Muscle of back (tissue), 3 donors: ENCODE measurements at regions not wholly inside any gene's neighbourhood (a gene's known extent, or its start where the extent isn't known, plus 50 kb on each side); places are given as distances from the start of the nearest gene placed in this dataset.
"Not testable (repeated sequence)": the region's sequence is repeated elsewhere in the genome, so short reads cannot be mapped to it uniquely, and the experiment has no call there.

Experiments
- DNase-seq, 3 donors: peaks; one replicate each; pipeline versions ENCODE4 v3.0.0 to v3.0.0-alpha.2; 2013

DNA sequence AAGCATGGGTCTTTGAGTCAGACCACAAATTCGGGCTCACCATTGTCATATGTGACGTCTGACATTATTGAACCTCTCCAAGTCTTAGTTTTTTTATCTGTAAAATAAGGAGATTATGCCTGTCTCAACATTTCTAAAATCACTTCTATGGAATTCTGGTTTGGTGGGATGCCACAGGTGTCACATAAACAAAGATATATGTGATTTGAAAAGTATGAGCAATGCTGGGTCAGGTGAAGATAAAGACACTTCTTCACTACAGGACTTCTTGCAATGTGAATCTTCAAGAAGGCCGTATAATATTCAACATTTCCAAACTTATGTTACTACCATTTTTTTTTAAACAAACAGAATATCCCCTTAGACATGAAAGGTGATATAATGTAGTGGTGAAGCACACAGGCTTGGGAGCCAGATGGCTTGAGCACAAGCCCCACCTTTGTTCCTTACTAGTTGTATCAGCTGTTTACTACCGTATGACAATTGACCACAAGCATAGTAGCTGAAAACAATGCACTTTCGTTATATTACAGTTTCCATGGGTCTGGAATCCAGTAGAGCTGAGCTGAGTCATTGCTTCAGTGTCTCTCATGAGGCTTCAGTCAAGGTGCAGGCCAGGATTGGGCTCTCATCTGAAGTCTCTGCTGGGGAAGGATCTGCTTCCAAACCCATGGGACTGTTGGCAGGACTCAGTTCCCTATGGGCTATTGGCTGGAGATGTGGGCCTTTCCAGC is 87.7 kb downstream of the UTP18 start:
- no peak for DNase-seq

DNA sequence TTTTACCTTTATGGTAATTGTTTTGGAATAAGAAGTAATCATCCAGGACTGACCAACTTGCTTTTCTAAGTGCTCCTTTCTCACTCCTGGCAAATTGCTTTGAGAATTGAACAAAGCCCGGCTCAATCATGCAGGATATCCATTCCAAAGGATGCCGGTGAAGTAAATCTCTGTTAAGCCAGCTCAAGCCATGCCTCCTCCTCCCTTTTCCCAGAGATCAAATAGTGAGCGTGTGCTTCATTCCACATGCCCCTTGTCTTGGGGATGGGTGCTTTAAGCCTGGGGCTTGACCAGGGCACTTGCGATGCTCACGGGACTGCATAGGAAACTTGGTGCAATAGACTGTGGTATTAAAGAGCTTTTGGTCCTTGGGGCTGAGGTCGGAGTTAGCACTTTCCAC is 90.7 kb downstream of the UTP18 start:
- no peak for DNase-seq

DNA sequence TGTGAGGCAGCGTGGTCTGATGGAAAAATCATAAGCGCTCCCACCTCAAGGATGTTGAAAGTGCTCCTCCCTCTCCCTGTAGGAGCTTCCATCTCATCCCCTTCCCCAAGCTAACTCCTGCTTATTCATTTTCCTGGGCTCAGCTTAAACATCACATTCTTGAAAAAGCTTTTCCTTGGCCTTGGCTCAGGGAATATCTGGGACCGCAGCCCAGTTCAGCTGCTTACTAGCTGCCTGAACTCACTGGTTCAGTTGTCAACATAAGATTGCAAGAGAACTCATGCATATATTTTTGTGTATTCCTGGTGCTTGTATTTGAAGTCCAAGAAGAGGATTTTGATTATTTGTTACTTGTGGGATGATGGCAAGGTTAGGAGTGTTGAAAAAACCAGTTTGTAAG is 91.5 kb downstream of the UTP18 start:
- peak; percentile 78 to 96 (median 93) for DNase-seq

DNA sequence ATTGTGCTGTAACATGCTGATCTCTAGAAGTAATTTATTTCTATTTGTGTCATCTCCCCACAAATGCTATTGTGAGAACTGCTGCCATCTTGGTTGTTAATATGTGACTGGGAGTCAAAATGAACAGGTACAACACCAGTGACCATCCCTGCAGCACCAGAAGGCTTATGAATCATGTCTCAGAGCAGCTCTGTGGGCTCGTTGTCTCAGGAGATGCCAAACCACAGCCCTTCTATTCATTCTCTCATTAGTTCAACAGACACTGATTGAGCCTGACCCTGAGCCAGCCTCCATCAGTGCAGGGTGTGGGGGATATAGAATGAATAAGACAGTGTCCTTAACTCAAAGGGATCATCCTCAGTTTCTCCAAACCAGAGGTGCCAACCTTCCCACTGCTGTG is 92.5 kb downstream of the UTP18 start:
- DNase-seq: no peak

DNA sequence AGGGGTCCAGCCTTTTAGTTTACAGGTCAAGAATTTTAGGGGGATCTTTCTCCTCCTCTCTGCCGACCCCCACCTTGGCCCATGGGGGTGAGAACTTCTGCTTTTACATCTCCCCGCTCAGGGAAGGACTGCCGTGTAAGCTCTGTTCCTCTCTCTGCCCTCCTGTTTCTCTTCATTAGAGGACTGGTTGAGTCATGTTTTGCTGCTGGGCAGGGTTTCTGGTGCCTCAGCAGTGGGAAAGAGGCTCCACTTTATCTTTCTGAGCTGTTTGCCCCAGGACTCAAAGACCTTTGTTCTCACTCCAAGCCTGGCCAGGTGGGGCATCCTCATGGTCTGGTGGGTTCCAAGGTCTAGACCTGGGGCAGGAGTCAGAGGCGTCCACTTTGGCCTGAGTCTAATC is 93.0 kb downstream of the UTP18 start:
- DNase-seq: no peak

DNA sequence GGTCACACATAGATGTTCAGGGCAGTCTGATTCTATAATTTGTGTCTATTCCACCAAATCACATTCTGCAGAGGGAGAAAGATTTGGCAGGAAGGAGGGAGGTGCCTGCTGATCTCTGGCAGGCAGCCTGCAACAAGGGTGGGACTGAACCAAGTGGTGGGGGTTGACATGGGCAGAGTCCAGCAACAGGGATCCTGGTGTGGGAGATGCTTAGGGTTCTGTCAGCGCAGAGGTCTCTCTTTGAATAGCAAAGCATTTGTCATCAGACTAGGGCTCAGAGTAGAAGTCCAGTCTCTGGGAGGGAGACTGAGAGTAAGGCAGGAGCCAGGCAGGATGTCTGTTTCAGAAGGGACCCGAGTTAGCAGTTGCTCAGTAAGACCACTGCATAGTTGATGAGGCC is 94.6 kb downstream of the UTP18 start:
- DNase-seq: no peak

DNA sequence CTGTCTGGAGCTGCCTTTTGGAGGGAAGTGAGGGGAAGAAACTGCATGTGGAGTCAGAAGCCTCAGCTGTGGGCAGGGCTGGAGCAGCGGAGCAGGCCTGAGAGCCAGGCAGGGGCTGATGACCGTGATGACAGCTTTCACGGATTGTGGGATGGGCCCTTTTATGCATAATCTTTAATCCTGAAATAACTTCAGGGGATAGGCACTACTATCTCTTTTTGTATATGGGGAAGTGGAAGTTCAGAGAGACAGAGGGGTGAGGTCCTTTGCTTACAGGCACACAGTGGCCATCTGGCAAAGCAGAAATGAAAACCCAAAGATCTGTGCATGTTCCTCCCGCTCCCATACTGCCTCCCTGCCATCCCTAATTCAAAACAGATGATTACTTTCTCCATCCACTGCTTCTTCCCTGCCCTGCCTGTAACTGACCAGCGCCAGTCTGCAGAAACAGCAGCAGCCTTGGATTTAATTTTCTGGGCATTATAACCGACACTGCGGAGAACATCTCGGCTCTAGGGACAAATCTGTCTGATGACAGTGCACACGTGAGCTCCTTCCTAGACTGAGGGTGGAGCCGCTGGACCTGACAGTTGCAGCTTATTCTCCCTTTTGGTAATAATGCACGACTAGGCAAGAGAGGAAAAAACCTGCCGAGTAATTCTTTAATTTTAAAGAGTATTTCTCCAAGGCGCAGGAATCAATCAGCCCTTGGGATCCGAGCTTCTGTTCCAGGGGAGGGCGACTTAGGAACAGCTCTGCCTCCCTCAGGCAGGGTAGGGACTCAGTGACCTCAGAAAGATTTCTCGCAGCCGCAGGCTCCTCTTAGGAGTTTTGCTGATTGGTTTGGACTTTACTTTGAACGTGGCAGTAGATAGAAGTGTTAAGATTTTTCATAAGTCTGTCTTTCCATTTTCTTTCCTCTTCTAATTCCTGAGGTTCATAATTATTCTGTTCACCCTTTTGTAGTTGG is 95.4 kb downstream of the UTP18 start:
- peak; percentile 23 to 68 (median 38) for DNase-seq

DNA sequence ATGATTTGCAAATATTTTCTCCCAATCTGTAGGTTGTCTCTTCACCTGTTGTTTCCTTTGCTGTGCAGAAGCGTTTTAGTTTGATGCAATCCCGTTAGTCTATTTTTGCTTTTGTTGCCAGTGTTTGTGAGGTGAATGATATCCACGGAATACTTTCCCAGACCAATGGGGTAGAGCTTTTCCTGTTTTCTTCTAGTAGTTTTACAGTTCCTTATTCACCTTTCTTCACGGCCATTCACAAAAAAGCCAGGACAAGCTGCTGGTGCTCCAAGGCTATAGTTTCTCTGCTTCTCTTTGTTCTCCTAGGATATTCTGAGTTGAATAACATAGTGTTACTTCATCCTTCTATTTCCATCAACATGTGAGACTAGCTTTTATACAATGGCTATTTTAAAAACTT is 98.7 kb downstream of the UTP18 start:
- no peak for DNase-seq

DNA sequence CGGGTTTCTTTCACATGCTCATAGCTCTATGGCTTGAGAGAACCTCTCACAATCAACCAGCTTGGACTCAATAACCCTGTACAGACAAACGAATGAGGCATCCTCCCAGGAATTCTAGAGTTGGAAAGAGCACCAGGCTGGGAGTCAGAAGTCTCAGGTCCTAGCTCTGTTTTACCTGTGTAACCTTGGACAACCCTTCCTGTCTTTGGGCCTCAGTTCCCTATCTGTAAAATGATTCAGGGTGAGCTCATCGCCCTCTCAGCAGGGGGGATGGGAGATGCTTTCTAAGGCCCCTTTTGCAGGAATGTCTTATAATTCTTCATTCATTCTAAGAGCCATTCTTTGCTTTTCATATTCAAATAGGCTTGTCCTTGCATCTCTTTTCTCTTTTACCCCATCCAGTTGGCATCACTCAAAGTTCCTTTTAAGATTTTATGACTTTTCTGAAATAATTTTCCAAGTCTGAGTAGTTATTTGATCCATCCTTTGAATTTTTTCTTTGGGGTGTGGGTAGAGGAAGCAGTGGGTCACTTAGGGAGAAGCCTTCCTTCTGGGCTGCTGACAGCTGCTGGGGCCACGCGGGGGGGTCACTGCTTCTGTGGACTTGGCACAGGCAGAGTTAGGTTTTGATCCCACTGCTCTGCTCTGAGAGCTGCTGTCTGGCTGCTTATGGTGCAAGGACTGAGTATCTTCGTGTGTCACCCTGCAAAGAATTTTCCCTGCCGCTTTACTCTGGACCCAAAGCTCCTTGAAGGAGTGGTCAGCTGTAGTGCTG is 102.7 kb downstream of the UTP18 start:
- no peak for DNase-seq

DNA sequence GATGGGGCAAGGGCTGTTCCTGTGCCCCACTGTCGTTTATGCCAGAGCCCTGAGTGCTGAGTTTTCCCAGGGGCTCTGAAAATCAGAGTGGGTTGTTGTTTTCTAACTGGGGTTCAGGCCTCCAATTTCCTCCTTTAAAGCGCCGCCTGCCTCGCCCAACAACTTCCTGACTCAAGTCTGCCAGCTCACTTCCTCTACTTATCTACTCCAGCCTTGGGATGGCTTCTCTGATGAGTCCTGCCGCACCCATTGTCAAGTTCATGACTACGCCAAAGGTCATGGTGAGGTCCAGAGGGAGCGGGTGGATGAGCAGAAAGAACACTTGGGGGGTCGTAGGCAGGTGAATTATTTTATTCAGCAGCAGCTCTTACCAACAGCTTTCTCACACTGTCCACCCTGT is 104.7 kb downstream of the UTP18 start:
- DNase-seq: no peak

DNA sequence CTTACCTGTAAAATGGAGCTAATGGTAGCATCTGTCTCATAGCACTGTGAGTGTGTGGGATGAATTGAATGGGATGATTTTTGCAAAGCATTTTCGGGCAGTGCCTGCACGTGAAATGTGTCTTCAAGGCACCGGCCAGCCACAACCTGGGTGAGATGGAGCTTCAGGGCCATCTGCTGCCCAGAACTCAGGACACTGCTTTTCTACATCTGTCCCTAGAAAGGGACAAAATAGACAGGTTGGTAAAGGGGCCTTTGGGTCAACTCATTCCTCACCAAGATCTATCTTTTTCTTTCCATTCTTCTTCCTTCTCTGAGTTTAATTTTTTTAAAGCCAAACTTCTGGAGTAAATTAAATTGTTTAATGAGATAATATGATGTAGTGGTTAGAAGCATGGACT is 106.5 kb downstream of the UTP18 start:
- no peak for DNase-seq

DNA sequence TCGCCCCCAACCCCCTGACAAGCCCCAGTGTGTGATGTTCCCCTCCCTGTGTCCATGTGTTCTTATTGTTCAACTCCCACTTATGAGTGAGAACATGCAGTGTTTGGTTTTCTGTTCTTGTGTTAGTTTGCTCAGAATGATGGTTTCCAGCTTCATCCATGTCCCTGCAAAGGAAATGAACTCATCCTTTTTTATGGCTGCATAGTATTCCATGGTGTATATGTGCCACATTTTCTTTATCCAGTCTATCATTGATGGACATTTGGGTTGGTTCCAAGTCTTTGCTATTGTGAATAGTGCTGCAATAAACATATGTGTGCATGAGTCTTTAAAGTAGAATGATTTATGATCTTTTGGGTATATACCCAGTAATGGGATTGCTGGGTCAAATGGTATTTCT is 107.5 kb downstream of the UTP18 start:
- DNase-seq: not testable (repeated sequence)

DNA sequence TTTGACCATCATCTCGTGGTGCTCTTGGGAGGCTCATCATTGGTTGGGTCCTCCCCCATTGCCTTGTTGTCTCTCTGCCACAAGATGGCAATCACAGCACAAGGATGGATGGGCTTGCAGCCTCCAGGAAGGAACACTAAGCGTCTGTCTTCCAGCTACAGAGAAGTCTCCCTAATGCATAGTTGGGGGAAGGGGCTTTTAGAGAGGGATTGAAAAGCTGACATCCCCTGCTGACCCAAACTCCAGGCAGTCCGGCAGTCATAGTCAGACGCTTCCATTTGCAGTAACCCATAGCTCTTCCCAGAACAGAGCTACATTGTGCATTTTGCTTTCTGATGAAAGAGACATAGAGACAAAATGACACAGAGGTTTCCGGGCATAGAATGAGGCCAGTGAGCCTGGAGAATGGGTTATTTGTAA is 111.4 kb downstream of the UTP18 start:
- peak; percentile 41 to 76 (median 68) for DNase-seq

DNA sequence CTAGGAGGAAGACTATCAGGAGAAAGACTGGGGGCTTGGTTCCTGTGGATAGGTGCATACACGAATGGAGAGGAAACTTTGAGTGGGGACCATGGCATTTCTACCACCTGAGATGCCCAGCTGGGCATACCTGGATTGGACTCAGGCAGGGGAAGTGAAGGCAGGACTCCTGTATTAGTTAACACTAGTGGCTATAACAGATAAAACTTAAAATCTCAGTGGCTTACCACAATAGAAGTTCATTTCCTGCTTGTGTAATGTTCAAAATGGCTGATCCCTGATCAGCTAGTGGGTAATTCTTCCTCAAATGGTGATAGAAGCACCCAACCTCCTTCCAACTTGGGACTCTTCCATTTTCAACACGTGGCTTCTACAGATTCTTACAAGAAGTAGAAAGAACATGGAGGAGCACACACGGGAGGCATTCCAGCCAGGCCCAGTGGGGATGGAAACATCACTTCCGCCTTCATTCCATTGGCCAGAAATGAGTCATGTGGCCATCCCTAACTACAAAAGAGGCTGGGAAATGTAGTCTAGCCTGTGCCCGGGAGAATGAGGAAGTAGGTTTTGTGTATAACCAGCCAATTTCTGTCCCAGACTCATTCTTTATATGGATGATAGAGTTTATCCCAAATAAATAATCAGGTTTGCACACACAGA is 112.1 kb downstream of the UTP18 start:
- peak in 1 of 3 donors; percentile 22 for DNase-seq

DNA sequence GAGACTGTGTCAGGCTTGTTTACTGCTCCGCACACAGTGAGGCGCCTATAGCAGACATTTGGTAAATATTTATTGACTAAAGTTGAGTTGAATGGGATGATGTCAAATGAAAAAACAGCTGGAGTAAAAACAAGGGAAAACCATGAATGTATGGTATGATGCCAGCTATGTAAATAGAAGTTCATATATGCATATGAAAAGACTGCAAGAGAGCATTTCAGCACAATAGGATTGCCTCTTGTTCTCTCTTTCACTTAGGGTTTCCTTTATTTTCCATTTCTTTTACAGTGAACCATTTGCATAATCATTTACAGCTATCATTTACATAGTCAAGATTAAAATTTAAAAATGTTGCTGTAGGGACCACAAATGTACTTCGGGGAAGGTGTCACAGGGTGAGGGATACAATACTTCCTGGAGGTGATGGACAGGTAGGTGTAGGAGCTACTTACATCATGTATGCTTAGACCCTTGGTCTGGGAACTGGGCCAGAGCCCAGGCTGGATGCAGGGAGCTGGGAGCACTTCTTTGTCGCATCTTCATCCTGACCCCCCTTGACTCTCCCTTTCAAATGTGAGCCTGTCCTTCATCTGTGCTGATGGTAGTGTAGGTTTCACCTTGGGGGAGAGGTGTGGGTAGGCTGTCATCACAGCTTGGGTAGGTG is 113.3 kb downstream of the UTP18 start:
- DNase-seq: no peak

DNA sequence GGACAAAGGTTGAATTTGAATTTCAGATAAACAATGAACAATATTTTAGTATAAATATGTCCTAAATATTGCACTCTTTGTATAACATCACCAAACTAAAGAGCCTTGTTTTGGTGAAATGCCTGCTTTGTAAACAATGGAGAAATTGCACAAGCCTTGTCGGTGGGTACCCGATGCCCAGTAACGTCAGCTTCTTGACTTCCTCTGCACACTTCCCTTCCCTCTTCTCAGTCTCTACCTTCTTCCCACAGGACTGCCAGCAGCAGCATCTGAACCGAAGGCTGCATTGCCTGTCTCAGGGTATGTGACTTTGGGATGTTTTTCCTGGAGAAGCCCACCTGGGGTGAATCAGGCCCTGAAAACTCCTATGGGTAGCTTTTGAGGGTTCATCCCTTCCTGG is 113.9 kb downstream of the UTP18 start:
- DNase-seq: no peak

DNA sequence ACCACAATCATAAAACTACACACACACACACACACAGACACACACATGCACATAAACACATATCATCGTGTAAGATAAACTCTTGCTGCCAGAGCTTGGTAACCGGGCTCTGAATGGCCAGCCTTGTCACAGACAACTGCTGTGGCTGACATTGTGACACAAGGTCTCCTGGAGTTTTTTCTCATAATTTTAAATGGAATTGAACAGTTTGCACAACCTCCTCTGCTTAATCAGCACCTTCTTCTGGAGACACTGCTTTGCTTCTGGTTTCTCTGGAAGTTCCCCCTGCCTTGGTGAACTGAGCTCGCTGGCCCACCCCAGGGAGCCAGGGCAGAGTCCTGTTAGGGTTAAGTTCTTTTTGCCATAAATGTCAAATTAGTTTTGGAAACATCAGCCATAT is 115.4 kb downstream of the UTP18 start:
- no peak for DNase-seq

DNA sequence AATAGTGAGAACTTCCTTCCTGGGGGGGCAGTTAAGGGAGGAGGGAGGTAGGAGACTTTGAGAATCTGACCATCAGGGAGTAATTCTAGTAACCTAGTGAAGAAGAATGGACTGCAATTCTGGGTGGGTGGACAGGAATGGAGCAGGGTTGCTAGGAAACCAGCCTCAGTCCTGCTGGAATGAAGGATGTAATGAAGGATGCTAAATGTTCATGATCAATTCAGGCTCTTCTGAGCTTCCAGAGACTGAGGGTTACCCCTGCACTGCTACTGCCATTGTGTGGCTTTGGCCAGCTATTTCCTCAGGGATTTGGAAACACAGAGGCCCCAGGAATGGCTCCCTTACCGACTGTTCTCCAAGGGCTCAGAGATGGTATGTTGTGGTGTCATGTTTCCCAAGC is 116.4 kb downstream of the UTP18 start:
- no peak for DNase-seq

DNA sequence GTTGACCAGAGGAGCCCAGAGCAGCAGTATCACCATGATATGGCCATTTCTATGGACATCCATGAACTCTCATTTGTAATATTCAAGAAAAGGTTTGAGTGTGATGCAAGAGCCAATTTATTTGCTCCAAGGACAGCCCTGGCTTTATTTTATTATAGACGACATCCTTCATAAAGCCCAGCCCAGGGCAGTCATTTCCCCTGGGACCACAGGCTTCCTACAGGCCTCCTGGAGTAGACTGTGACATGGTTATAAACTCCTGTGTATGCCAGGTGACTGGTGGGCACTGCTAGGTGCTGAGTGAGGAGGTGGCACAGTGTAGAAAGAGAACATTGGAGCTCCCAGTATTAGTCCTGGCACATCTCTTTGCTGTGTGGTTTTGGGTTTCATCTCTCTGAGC is 120.9 kb downstream of the UTP18 start:
- no peak for DNase-seq

DNA sequence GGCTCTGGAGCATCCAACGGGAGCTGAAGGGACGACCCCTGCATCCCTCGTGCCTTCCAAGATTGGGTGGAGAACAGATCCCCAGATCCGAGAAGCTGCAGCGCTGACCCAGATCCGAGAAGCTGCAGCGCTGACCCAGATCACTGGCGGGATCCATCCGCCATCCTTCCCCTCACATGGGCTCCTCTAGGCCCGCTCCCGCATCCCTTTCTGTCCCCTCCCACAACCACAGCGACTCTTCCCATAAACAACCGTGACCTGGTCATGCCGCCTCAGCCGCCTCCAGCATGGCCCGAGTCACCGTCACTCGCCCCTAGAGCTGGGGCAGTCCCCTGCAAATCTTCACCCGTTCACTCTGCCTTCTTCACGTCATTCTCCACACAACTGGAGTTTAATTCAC is 124.9 kb downstream of the UTP18 start:
- no peak for DNase-seq

DNA sequence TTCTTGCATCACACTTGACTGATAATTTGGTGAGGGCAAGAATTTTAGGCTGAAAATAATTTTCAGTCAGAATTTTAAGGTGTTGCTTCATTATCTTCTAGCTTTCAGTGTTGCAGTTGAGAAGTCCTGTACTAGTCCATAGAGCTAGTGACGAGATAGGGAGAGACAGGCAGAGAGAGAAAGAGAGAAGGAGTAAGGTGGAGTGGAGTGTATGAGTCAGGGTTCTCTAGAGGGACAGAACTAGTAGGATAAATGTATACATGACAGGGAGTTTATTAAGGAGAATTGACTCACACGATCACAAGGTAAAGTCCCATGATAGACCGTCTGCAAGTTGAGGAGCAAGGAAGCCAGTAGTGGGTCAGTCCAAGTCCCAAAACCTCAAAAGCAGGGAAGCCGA is 127.2 kb downstream of the UTP18 start:
- no peak for DNase-seq
